HepG2 (cell line): ENCODE measurements at regions not wholly inside any gene's neighbourhood (a gene's known extent, or its start where the extent isn't known, plus 50 kb on each side); places are given as distances from the start of the nearest gene placed in this dataset.

Experiments
- ATAC-seq: fragments of 200-7000 bp; cut with Tn5 transposase; 3 replicates; pipeline ENCODE4 v1.9.1; 2020; ENCODE audit warnings: mild to moderate bottlenecking, moderate library complexity
- BruUV-seq: library from RNA; stranded (reverse); fragments of 400-500 nt; replicated peaks from 2 replicates; lab custom pipeline; 2021; lab: Mats Ljungman, UMichigan
- CTCF ChIA-PET: fragments of 300-600 bp; formaldehyde crosslinking; extraction: SDS; loops from one replicate; lab custom pipeline; 2021; ENCODE audit warnings: low total read pairs, inconsistent platforms, low intra/inter-chr PET ratio; lab: Yijun Ruan, JAX
- POLR2A ChIA-PET: fragments of 350-600 bp; sonication (Branson Sonifier 250); formaldehyde crosslinking; loops from one replicate; lab custom pipeline; 2020; ENCODE audit warnings: antibody characterized with exemption, inconsistent platforms; lab: Yijun Ruan, JAX
- DNase-seq: peaks from one replicate; pipeline ENCODE4 v3.0.0-alpha.2; 2015; ENCODE audit warnings: low spot score
- FAIRE-seq: peaks from 3 replicates; lab custom pipeline; 2011; peaks lifted over from hg19 to GRCh38; lab: Jason Lieb, UNC
- H2AFZ ChIP-seq: one replicate; pipeline ENCODE4 v1.6.1; 2011; ENCODE audit warnings: low read length, inconsistent platforms
- H3K27ac ChIP-seq: fragments of 300-600 bp; 3 replicates; pipeline ENCODE4 v1.8.0; 2011; ENCODE audit warnings: mixed run types, mild to moderate bottlenecking, mixed read lengths, low read length, inconsistent platforms; ENCODE audit not compliant: insufficient read depth; ENCODE audit errors: extremely low read length
- H3K27me3 ChIP-seq, 2 experiments: fragments of 200-600 bp in 1 of 2; 2 replicates in 1 of 2; 3 replicates in 1 of 2; pipeline versions ENCODE4 v1.6.0 to v1.8.0; 2011; ENCODE audit warnings: low read length in 2 of 2, mild to moderate bottlenecking in 2 of 2, moderate library complexity in 2 of 2, inconsistent platforms in 1 of 2; ENCODE audit not compliant: insufficient read depth in 2 of 2, control insufficient read depth in 1 of 2
- H3K36me3 ChIP-seq, 2 experiments: fragments of 200-600 bp in 1 of 2; replicated peaks in 1 of 2; 2 replicates in 1 of 2; 3 replicates in 1 of 2; pipeline versions ENCODE4 v1.5.1 to v1.8.0; 2011; ENCODE audit warnings: low read length in 2 of 2, inconsistent platforms in 1 of 2; ENCODE audit not compliant: insufficient read depth in 2 of 2, control insufficient read depth in 1 of 2
- H3K4me1 ChIP-seq: 2 replicates; pipeline ENCODE4 v1.5.1; 2012; ENCODE audit warnings: low read length, inconsistent platforms; ENCODE audit not compliant: insufficient read depth
- H3K4me2 ChIP-seq: 2 replicates; pipeline ENCODE4 v1.6.0; 2011; ENCODE audit warnings: low read depth, low read length, inconsistent platforms
- H3K4me3 ChIP-seq, 3 experiments: fragments of 200-600 bp in 1 of 3; sonication (generic), shearing (Covaris generic) in 1 of 3; replicated peaks in 1 of 3; 2 replicates each; pipeline ENCODE4 v1.5.1; 2011 to 2016; ENCODE audit warnings: low read length in 3 of 3, inconsistent platforms in 2 of 3, low read depth in 2 of 3, mild to moderate bottlenecking in 2 of 3, control low read depth in 1 of 3, mixed read lengths in 1 of 3; ENCODE audit not compliant: insufficient read depth in 1 of 3
- H3K79me2 ChIP-seq: one replicate; pipeline ENCODE4 v1.6.1; 2011; ENCODE audit warnings: low read length, inconsistent platforms; ENCODE audit not compliant: insufficient read depth
- H3K9ac ChIP-seq: 2 replicates; pipeline ENCODE4 v1.6.0; 2011; ENCODE audit warnings: mild to moderate bottlenecking, low read depth, low read length, inconsistent platforms; ENCODE audit not compliant: insufficient read depth
- H3K9me3 ChIP-seq: 2 replicates; pipeline ENCODE4 v1.5.1; 2012; ENCODE audit warnings: mild to moderate bottlenecking, low read length
- H4K20me1 ChIP-seq: 2 replicates; pipeline ENCODE4 v1.6.0; 2011; ENCODE audit warnings: inconsistent platforms, mild to moderate bottlenecking, low read length, moderate library complexity; ENCODE audit not compliant: insufficient read depth
- ATRX ChIP-seq: sonication (generic); formaldehyde crosslinking; IDR thresholded peaks from 2 replicates; pipeline ENCODE4 v1.4.0; 2020; ENCODE audit warnings: missing genetic modification reagents, borderline replicate concordance
- FOXO4 ChIP-seq: sonication (generic); formaldehyde crosslinking; conservative IDR thresholded peaks from 2 replicates; pipeline ENCODE4 v1.8.1; 2023; ENCODE audit warnings: missing genetic modification reagents
- HIVEP1 ChIP-seq: sonication (generic); formaldehyde crosslinking; IDR thresholded peaks from 2 replicates; pipeline ENCODE4 v1.4.0; 2020; ENCODE audit warnings: mild to moderate bottlenecking, missing genetic modification reagents
- MIER3 ChIP-seq: IDR thresholded peaks from 2 replicates; pipeline ENCODE4 v1.6.1; 2016; ENCODE audit warnings: missing compliant biosample characterization, borderline replicate concordance
- MXI1 ChIP-seq: IDR thresholded peaks from 3 replicates; pipeline ENCODE4 v1.6.1; 2012; ENCODE audit warnings: low read depth, low read length, inconsistent platforms, borderline replicate concordance
- SIN3A ChIP-seq: IDR thresholded peaks from 2 replicates; pipeline ENCODE4 v1.6.1; 2011; ENCODE audit warnings: low read depth, mild to moderate bottlenecking, control low read depth, low read length, borderline replicate concordance
- SMAD9 ChIP-seq: sonication (generic); formaldehyde crosslinking; IDR thresholded peaks from 2 replicates; pipeline ENCODE4 v1.5.1; 2020; ENCODE audit warnings: mild to moderate bottlenecking, missing genetic modification reagents
- U2AF2 ChIP-seq: fragments of 200-400 bp; formaldehyde crosslinking; IDR thresholded peaks from 2 replicates; pipeline ENCODE4 v1.6.1; 2017; ENCODE audit warnings: low read depth, mild to moderate bottlenecking, low read length
- ZNF275 ChIP-seq: sonication (generic); formaldehyde crosslinking; IDR thresholded peaks from 2 replicates; pipeline ENCODE4 v1.8.0; 2022; ENCODE audit warnings: missing genetic modification reagents, mild to moderate bottlenecking, inconsistent platforms, borderline replicate concordance
- ZNF326 ChIP-seq: sonication (generic); formaldehyde crosslinking; IDR thresholded peaks from 2 replicates; pipeline ENCODE4 v1.4.0; 2020; ENCODE audit warnings: missing genetic modification reagents, borderline replicate concordance
- ZNF577 ChIP-seq: sonication (generic); formaldehyde crosslinking; IDR thresholded peaks from 2 replicates; pipeline ENCODE4 v1.4.0; 2020; ENCODE audit warnings: mild to moderate bottlenecking, low read depth, missing genetic modification reagents, borderline replicate concordance
- ZNF83 ChIP-seq: sonication (generic); formaldehyde crosslinking; IDR thresholded peaks from 2 replicates; pipeline ENCODE4 v1.4.0; 2020; ENCODE audit warnings: missing genetic modification reagents, mild to moderate bottlenecking, borderline replicate concordance
- ZZZ3 ChIP-seq: sonication (generic); formaldehyde crosslinking; IDR thresholded peaks from 2 replicates; pipeline ENCODE4 v1.4.0; 2020; ENCODE audit warnings: missing genetic modification reagents, mild to moderate bottlenecking, borderline replicate concordance
- WGBS: methylation state at CpG from one replicate; pipeline ENCODE4 v1.1.6; 2017; ENCODE audit warnings: low lambda C conversion rate; 5-methylcytosine and 5-hydroxymethylcytosine counted together
- in situ Hi-C: cut with HindIII; loops from 2 replicates; pipeline ENCODE4 v1.10.0; 2017; ENCODE audit warnings: low pct_unique_long_range_greater_than_20kb; ENCODE audit not compliant: extremely low pct_ligation_motif_present
- intact Hi-C: fragments of 100-400 bp; cut with micrococcal nuclease; formaldehyde crosslinking; loops from one replicate; pipeline ENCODE4 v1.10.0; 2022; ENCODE audit not compliant: unreplicated experiment

DNA sequence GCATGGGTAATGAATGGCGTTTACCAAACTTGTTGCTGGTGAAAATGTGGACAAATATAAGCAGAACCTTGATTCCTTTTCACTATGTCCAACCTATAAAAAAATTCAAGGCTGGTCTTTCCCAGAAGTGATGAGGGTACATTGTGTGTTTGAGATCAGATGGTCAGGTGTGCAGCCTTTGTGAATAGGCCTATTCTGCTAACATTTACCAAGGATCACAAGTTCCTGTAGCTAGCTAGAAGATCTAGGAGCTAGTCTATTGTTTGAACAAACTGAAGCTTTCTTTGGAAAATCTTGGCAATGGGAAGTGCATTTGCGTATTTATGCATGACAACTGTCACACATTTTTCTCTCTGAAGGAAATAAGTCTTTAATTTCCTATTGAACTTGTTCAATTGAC lies 489.6 kb downstream of the KLF5 start:
- FAIRE-seq: no peak
- TF ChIP-seq ZNF577 (CRISPR knock-in tag) (no peak), FOXO4 (no peak), ATRX (CRISPR knock-in tag) (no peak), ZNF275 (CRISPR knock-in tag) (no peak), ZZZ3 (CRISPR knock-in tag) (no peak)
- no peaks in the 10 kb centered on the region for H4K20me1 ChIP-seq
- no peak for ATAC-seq
- H3K4me1 ChIP-seq: no peaks in the 10 kb centered on the region
- peaks cover 0 to 11% of the 10 kb centered on the region in 2 experiments; a peak in 1 of 5 replicates for H3K27me3 ChIP-seq
- no peak overlapping the region for H2AFZ ChIP-seq
- H3K36me3 ChIP-seq: no peaks in the 10 kb centered on the region
- no peak overlapping the region for H3K4me2 ChIP-seq
- no peaks in the 10 kb centered on the region for H3K79me2 ChIP-seq
- DNase-seq: no peak
- POLR2A ChIA-PET: no interaction called here
- no peaks in the 10 kb centered on the region for H3K9me3 ChIP-seq
- in situ Hi-C loops (no loop called here), intact Hi-C loops (no loop called here)
- no TSS peak for BruUV-seq
- no peak overlapping the region for H3K27ac ChIP-seq
- H3K4me3 ChIP-seq: no peak overlapping the region
- CTCF ChIA-PET: no interaction called here
- H3K9ac ChIP-seq: no peak overlapping the region
- 2% methylated on average over 2 of the region's 2 CpGs for WGBS

DNA sequence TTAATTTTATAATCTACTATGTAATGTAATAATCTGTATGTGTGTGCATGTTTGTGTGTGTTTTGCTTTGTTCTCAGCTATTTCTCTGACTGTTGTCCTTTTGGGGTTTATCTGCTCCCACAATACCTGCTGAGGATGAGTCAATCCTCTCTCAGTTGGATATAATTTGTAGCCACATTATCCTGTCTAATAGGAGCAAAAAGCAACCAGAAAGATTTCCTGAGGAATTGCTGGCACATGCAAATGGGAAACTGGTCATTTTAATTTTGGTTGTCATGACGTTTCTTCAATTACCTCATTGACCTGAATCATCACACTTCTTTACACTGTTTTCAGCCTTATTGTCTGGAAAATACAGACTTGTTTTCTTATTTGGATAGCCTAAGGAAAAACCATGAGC lies 488.4 kb downstream of the KLF5 start:
- Histone ChIP-seq H3K79me2 (no peaks in the 10 kb centered on the region), H3K9ac (no peak overlapping the region), H3K9me3 (no peaks in the 10 kb centered on the region), H3K27me3 (0 out of 5 replicates have a peak, but pooled peaks cover 0 to 7% of the 10 kb centered on the region in 2 experiments), H3K4me1 (no peaks in the 10 kb centered on the region), H4K20me1 (no peaks in the 10 kb centered on the region), H2AFZ (no peak overlapping the region), H3K4me2 (no peak overlapping the region), H3K36me3 (no peaks in the 10 kb centered on the region), H3K4me3 (no peak overlapping the region), H3K27ac (no peak overlapping the region)
- TF ChIP-seq HIVEP1 (CRISPR knock-in tag) (no peak), MIER3 (CRISPR knock-in tag) (no peak), ZNF326 (CRISPR knock-in tag) (no peak), ATRX (CRISPR knock-in tag) (no peak), SMAD9 (no peak), U2AF2 (no peak), SIN3A (no peak), ZNF83 (CRISPR knock-in tag) (no peak), MXI1 (no peak)
- no peak for DNase-seq
- in situ Hi-C loops: no loop called here
- BruUV-seq: no TSS peak
- no peak for FAIRE-seq
- POLR2A ChIA-PET: no interaction called here
- 0% methylated on average over 1 of the region's 1 CpG for WGBS
- ATAC-seq: no peak
- intact Hi-C loops: no loop called here
- CTCF ChIA-PET: no interaction called here
